ENCODE measurements at regions not wholly inside any gene's neighbourhood (a gene's known extent, or its start where the extent isn't known, plus 50 kb on each side); places are given as distances from the start of the nearest gene placed in this dataset.
A peak's percentile ranks its signal among the peaks of the same experiment; 100 is the strongest.

GRCh38 chr18:7415081-7415894 is 151.8 kb upstream of the PTPRM start:
- no peak for DNase-seq

GRCh38 chr18:7417727-7418126 is 149.4 kb upstream of the PTPRM start:
- DNase-seq, result no peak

GRCh38 chr18:7429831-7430230 is 137.3 kb upstream of the PTPRM start:
- DNase-seq, result no peak

- DNase-seq, result no peak
Measured at GRCh38 chr18:7436166-7436565, 130.9 kb upstream of the PTPRM start.

GRCh38 chr18:7437870-7438269 is 129.2 kb upstream of the PTPRM start:
- no peak for DNase-seq

- no peak for DNase-seq
Measured at GRCh38 chr18:7438646-7439045, 128.5 kb upstream of the PTPRM start.

- no peak for DNase-seq
Measured at GRCh38 chr18:7447318-7448028, 119.6 kb upstream of the PTPRM start.

- peak in 12 of 56 donors; percentile 2 to 30 (median 7) for DNase-seq
Measured at GRCh38 chr18:7452331-7452730, 114.8 kb upstream of the PTPRM start.

- no peak for DNase-seq
Measured at GRCh38 chr18:7454429-7454828, 112.7 kb upstream of the PTPRM start.

- no peak for DNase-seq
Measured at GRCh38 chr18:7456376-7456775, 110.7 kb upstream of the PTPRM start.

GRCh38 chr18:7457262-7457661 is 109.9 kb upstream of the PTPRM start:
- DNase-seq, result no peak

- no peak for DNase-seq
Measured at GRCh38 chr18:7458884-7459283, 108.2 kb upstream of the PTPRM start.

- DNase-seq, result peak in 46 of 56 donors; percentile 5 to 75 (median 40)
Measured at GRCh38 chr18:7459851-7460770, 107.0 kb upstream of the PTPRM start.

- no peak for DNase-seq
Measured at GRCh38 chr18:7464245-7464966, 102.7 kb upstream of the PTPRM start.

- DNase-seq, result no peak
Measured at GRCh38 chr18:7466190-7466589, 100.9 kb upstream of the PTPRM start.

- DNase-seq, result no peak
Measured at GRCh38 chr18:7467708-7468466, 99.2 kb upstream of the PTPRM start.

GRCh38 chr18:7470101-7470500 is 97.0 kb upstream of the PTPRM start:
- DNase-seq, result no peak

GRCh38 chr18:7470503-7470902 is 96.6 kb upstream of the PTPRM start:
- no peak for DNase-seq

- DNase-seq, result no peak
Measured at GRCh38 chr18:7476386-7476785, 90.7 kb upstream of the PTPRM start.

- DNase-seq, result no peak
Measured at GRCh38 chr18:7479756-7480155, 87.4 kb upstream of the PTPRM start.

Measured in nucleus accumbens (tissue), 56 donors.